GM12872 (cell line): ENCODE measurements at regions not wholly inside any gene's neighbourhood (a gene's known extent, or its start where the extent isn't known, plus 50 kb on each side); places are given as distances from the start of the nearest gene placed in this dataset.

Experiments used
- TF ChIP-seq, protein P1 (sequence below): IDR thresholded peaks from 3 replicates; pipeline ENCODE4 v1.5.1; 2011; ENCODE audit warnings: low read depth, mild to moderate bottlenecking, low read length, moderate library complexity; ENCODE audit not compliant: insufficient read depth

DNA sequence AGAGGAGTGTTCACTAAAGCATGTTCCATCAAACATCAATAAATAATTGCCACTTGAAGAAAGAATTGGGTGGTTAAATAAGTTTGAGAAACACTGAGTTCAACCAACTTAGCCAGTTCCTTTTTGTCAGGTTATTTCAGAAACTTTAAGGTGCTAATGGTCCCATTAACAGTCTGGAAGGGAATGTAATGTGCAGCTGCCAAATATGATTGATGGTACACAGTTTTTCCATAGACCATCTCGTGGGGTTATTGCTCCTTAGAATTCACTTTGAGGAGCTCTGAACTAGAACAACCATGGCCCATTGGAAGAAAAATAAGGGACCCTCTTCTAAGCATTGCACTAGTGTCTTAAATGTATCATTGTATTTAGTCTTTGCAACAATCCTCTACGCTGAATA, 185.8 kb upstream of the NR2F2 start:
- TF ChIP-seq, protein P1, sequence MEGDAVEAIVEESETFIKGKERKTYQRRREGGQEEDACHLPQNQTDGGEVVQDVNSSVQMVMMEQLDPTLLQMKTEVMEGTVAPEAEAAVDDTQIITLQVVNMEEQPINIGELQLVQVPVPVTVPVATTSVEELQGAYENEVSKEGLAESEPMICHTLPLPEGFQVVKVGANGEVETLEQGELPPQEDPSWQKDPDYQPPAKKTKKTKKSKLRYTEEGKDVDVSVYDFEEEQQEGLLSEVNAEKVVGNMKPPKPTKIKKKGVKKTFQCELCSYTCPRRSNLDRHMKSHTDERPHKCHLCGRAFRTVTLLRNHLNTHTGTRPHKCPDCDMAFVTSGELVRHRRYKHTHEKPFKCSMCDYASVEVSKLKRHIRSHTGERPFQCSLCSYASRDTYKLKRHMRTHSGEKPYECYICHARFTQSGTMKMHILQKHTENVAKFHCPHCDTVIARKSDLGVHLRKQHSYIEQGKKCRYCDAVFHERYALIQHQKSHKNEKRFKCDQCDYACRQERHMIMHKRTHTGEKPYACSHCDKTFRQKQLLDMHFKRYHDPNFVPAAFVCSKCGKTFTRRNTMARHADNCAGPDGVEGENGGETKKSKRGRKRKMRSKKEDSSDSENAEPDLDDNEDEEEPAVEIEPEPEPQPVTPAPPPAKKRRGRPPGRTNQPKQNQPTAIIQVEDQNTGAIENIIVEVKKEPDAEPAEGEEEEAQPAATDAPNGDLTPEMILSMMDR = no peak

DNA sequence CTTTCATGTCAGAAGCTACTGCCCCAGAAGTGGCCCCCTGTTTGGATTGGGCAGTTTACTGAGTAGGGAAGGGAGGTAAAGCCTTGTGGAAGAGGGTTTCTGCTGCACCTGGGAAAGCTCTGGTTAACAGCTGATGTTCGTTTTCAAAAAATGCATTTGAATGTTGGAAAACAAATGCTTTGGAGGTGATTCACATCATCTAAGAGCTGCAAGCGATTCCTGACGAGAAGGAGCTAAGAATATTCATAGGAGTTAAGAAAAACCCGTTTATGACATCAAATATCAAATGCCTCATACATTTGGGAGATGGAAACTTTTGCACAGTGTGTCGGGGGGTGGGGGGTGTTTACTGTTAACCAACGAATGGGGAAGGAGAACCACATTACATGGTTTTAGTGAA, 183.8 kb upstream of the NR2F2 start:
- TF ChIP-seq, protein P1 = no peak

DNA sequence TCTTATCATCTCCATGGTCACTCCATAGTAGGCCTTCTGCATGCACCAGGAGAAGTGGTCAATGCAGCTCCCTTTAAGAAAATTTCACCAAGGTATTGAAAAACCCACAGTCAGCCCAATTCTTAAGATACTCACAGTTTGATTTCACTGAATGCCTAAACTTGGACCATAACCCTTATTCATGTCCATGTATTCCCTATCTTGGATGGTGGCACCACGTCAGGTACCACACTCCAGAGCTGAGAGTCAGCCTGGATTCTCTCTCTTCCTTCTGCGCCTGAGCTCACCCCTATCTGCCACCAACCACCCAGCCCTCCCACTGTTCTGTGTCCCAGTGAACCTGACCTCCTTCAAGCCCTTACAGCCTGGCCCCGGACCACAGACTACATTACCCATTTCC, 183.2 kb upstream of the NR2F2 start:
- TF ChIP-seq, protein P1 = no peak

DNA sequence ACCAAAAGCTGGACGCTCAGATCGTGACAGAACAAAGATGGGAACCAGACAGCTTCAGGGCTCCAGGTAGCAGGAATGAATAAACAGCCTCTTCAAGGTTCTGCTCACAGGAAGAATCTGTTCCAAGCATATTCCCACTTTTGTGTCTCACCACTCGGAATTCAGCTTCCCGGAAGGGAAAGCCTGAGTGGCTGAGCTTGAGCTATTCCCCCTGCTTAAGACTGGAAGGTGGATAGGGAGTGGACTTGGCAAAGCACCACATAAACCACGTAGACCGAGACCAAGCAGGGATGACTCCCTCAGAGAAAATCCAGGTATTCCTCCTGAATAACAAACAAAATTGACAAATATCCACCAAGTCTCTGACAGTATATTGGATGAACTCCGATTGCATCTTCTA, 180.2 kb upstream of the NR2F2 start:
- TF ChIP-seq, protein P1 = no peak

DNA sequence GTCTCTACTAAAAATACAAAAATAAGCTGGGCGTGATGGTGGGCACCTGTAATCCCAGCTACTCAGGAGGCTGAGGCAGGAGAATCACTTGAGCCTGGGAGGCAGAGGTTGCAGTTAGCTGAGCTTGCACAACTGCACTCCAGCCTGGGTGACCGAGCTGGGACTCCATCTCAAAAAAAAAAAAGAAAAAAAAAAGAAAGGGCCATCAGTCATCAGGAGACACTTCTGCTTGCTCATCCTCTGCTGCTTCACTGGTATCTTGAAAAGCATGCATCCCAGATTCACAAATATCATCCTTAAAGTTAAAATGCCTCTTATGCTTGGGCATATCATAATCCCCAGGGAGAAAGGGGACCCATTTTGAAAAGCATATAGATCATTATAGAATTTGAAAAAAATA, 176.6 kb upstream of the NR2F2 start:
- TF ChIP-seq, protein P1 = no peak

DNA sequence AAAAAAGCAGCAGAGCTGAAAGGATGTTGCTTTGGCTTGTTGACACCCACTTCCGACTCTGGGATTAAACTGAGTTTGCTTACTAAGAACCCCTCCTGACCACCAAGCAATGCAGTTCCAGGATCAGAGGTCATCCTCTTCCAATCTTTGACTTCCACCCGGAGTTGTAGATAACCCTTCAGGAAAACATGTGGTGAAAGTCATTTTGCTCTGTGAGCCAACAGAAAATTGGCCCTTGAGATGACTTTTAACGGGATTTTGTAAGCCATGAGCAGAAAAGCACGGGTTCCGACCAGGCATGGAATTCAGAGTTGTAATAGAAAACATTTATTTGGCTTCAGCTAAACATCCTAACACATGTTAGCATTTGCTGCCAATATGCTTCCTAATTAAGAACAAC, 171.6 kb upstream of the NR2F2 start:
- TF ChIP-seq, protein P1 = no peak

DNA sequence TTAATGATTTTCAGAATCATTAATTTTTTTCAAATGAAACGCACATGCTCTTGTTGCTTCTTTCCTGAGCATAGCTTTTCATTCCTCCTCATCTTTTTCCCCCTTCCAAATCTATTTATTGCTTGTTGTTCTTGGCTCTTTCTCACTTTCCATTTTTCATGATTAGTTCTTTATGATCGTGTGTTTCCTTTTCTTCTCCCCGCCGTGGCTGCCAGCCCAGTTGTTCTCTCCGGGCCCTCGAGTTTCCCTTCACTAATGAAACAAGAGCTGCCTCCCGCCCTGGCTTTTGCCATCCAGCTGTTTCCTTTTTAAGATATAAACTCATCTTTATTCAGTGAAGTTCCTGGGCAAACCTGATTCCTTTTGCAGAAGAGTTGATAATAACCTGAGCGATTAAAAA, 170.2 kb upstream of the NR2F2 start:
- TF ChIP-seq, protein P1 = no peak

DNA sequence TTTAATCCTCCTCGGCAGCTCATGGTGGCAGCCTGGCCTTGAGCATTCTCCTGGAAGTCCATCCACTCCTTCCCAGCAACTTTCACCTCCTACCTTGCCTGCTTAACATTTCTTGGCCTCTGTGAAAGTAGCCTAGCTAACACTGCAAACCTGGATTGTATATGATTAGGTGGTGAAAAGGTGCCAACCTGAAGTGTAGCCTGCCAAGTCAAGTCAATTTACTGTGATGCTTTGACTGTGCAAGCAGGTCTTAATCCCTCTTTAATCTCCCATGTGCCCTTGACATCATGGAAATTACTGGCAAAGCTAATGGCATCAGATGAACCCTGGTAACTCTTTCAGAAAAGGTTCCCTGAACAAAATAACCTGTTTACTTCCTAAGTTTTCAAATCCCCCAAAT, 169.7 kb upstream of the NR2F2 start:
- TF ChIP-seq, protein P1 = no peak
